HG03280 (cell line): ENCODE measurements at regions not wholly inside any gene's neighbourhood (a gene's known extent, or its start where the extent isn't known, plus 50 kb on each side); places are given as distances from the start of the nearest gene placed in this dataset.

Experiments used
- ATAC-seq: cut with Tn5 transposase; IDR thresholded peaks from one replicate; pipeline ENCODE4 v1.9.1; 2021; ENCODE audit warnings: mild to moderate bottlenecking, moderate library complexity; ENCODE audit not compliant: unreplicated experiment

DNA sequence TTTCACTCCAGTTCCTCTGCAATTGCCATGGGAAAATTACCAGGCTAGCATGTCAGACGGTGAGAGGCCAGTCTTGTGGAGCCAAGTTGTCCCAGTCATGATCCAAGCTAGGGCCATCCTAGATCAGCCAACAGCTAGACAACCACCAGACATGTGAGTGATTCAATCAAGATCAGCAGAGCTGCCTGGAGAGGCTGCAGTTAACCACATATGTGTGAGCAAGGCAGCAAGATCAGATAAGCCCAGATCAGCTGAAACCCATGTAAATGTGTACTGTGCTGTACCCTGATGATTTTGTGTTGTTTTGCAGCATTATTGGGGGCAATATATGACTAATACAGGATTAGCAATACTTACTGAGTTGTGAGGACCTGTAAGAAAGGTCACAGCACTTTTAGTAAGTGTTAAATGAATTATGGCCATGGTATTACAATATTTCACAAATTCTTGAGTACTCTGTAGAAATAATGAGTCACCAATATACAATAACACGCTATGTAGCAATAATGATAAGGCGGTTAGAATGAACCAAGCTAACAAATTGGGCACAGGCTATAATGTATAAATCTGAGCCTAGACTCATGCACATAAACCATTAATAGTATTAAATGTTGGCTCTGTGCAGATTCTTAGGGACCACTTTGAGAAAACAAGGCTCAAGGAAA is 91.4 kb downstream of the SUDS3 start:
- ATAC-seq, result no peak

DNA sequence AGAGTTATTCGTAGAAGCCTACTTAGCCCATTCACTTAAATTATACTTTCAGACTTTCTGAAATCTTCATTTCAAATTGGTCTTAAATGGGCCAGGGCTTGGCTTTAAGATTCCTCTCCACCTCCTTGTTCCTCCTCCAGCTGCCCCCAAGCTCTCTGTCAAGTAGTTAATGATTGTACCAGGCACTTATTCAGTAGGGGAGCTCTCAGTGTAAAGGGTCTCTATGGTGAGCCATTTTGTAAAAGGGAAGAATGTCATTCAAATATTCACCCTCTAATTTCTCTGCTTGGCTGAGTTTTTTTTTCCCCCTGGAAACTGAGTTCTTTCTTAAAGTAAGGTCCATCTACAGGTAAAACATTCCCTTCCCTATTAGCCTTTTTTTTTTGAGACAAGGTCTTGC is 96.6 kb downstream of the SUDS3 start:
- no peak for ATAC-seq

DNA sequence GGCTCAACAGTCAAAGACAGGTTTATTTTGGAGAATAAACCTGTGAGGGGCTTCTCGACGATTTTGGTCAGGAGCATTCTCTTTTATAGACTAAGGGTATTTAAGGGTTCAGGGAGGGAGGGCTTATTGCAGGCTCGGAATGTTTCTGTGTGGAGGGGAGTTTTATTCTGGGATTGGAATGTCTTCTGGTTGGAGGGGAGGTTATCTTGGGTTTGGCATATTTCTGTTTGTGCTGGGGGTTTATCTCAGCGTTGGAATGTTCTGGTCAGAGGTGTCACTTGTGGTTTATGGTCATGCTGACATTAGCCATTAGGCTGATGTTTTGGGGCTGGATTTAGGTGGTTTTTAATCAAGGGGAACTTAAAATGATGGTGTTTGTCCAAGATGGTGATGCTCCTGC is 103.9 kb downstream of the SUDS3 start:
- no peak for ATAC-seq

DNA sequence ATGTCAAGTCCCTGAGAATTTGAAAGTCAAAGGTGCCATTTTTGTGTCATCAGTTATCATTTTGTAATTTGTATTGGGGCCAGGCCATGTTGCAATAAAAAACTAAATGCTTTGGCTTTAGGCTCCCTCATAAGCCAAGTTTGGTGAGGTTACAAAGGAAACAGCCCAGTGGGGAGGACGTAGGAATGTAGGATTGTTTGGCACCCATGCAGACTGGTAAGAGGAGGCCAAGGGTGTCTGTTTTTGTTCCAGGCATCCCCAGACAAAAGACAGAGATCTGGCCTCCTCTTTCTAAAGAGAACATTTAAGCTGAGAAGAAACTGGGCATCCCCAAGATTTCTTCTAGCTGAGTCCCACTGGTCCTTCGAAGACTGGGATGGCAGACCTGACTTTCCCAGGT is 111.7 kb downstream of the SUDS3 start:
- no peak for ATAC-seq

DNA sequence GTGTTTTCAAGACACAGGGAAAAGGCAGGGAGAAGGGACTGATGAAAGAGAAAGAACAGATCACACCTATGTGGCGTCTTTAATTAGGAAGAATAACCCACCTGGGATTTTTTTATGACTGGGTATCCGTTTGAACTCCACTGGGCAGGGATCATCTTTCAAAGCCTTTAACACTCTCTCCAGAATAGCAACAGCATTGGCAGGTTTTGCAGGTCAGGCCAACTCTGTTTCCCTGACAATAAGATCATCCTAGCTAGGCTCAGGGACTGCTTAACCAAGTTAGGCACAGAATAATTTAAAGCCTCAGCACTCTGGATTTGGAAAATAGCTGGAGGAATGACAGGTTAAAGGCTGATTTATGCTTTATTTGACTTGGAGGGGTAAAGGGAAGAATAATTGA is 117.6 kb downstream of the SUDS3 start:
- ATAC-seq, result no peak

DNA sequence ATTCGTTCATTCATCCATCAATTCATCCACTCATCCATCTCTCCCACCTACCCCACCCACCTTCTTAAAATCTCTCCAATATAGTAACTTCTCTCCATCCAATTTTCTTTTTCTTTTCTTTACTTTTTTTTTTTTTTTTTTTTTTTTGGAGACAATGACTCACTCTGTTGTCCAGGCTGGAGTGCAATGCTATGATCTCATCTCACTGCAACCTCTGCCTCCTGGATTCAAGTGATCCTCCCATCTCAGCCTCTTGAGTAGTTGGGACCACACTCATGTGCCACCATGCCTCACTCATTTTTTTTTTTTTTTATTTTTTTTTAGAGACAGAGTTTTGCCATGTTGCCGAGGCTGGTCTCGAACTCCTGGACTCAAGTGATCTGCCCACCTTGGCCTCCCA is 118.4 kb downstream of the SUDS3 start:
- no peak for ATAC-seq

DNA sequence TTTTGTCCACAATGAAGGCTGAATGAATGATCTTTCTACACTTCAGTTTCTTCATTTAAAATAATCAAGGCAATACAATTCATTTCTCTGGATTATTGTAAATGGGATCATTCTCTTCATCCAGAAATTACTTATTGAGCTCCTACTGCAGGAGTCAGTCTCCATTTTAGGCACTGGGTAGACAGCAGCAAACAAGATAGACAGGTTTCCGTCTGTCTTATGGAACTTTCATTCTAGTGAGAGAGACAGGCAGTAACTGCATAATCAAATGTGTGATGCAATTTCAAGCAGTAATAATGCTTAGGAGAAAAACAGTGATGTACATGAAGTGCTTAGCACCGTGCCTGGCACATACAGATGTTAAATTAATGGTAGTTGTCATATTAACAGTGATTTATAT is 118.9 kb downstream of the SUDS3 start:
- ATAC-seq, result no peak

DNA sequence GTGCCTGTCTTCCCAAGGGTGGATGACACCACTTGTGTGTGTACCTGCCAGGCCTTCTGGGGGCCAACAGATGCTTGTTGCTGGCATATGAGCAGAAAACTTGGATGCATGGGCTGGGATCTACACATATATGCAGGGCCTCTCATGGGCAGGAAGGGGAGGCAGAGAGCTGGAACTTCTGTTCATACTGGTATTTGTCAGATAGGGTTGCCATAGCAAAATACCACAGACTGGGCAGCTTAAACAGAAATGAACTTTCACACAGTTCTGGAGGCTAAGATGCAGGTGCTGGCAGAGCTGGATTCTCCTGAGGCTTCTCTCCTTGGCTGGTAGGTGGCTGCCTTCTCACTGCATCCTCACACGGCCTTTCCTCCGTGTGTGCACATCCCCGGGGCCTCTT is 121.8 kb downstream of the SUDS3 start:
- ATAC-seq, result no peak

DNA sequence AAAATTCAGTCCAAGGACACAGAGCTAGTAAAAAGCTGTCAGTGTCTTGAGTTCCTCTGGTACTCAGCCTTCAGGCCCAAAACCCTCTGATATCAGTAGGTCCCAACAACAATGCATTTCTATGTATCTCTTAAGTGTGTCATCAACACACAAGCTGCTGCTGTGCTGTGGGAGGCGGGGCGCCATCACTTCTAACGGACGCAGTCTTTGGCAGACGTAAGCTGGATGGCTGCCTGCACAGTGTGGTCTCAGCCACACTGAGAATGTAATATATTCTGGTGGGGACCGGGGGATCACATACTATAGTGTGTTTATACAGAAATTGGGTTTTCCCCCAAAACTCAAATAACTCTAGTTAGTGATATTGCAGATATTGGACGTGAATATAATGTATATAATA is 123.9 kb downstream of the SUDS3 start:
- no peak for ATAC-seq

DNA sequence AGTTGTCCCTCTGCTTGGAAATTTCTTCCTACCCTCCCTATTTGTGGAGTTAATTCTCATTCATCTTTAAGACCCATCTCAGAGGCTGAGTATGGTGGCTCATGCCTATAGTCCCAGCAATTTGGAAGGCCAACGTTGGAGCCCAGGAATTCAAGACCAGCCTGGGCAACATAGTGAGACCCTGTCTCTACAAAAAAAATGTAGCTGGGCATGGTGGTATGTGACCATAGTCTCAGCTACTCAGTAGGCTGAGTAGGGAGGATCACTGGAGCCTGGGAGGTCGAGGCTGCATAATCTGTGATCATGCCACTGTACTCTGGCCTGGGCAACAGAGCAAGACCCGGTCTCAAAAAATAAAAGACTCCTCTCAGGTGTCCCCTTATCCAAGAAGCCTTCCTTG is 125.1 kb downstream of the SUDS3 start:
- no peak for ATAC-seq

DNA sequence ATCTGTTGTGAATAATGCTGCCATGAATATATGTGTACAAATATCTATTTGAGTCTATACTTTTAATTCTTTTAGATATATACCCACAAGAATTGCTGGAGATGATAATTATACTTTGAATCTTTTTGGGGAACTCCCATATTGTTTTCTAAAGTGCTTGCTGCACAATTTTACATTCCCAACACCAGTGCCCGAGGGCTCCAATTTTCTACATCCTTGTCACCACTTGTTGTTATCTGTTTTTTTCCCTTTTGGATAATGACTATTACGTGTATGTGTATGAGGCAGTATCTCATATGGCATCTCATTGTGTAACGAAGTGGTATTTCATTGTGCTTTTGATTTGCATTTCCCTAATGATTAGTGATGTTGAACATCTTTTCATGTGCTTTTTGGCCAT is 127.1 kb downstream of the SUDS3 start:
- no peak for ATAC-seq

DNA sequence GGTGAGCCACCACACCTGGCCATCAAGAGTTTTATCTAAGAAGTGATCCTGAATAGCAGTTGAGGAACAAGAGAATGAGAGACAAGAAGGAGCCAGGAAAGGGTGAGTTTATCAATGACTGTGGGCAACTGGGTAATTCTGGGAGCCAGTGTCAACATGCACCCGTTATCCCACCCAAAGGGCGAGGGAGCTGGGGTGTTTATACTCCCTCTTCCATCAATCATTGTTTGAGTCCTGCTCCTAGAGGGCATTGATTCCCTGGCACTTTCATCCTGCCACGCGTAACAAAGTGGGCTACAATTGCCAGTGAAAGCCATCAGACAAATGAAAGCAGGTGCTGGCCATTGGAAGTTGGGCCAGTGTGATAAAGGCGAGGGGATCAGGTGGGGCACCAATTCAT is 136.3 kb downstream of the SUDS3 start:
- no peak for ATAC-seq

DNA sequence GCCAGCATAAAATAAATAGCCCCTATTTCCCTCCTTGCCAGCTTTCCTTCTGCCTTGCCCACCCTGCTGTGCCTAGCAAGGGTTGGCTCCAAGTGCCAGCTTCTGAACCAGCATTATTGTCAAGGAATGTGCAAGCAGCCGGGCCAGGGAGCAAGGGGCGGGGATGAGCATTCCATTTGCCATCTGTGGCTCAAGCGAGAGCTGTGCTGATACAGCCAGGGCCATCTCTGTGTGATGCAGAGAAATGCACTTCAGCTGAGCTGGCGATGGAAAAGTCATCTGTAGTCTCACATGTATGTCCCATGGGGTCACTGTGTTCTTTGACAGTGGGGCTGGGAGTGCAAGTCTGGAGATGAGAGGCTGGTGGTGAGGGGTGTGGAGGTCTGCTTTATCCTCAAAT is 137.3 kb downstream of the SUDS3 start:
- ATAC-seq, result no peak

DNA sequence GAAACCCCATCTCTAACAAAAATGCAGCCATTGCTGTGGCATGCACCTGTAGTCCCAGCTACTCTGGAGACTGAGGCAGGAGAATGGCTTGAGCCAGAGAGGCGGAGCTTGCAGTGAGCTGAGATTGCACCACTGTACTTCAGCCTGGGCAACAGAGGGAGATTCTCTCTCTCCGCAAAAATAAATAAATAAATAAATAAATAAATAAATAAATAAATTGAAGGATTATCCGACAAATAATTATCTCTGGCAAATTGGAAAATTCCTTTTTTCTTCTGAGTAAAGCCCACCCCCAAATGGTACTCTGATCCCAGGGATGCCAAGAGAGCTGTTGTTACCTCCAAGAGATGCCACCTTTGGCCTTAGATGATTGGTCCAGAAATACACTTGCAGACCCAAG is 137.9 kb downstream of the SUDS3 start:
- no peak for ATAC-seq

DNA sequence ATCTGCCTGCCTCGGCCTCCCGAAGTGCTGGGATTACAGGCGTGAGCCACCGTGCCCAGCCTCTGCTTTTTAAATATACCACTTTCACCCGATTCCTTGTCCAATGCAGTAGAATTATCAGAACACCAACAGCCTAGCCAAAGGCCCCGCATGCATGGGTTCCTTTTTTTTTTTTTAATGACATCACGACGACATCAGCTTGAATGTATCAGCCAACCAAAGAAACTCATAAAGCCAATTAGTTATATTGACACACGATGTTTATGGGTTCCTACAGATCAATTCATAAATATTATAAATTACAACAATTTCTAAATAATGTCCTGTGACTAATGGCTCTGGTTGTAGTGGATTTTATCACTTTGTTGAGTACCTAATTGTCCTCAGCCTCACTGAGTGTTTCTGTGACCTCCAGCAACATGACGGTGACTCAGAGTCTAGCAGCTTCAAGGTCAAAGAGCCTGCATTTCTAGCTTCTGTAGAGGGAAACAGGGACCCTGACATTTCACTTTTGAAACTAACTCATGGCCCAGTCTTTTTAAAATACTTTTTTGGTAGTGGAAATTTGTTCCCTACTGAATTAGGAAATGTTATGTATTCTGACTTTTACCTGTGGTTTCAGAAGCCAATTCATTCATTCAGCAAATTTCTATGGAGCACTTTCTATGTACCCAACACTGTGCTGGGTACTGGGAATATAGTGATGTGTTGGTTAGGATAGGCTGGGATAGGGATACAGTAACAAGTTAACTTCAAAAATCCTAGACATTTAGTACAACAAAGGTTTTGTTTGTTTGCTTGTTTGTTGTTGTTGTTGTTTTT is 144.1 kb downstream of the SUDS3 start:
- ATAC-seq, result no peak

DNA sequence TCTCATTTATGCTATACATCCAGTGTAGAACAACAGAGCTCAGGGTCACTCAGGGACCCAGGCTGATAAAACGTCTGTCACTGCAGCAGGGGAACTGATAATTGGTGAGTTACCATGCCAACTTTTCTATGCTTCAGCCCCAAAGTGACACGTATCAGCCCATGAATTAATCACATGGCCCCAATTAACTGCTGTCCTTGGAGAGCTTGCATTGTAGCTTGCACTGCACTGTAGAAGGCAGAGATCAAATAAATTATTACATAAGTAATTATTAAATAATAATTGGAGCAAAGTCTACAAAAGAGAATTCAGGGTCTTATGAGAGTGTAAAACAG is 144.6 kb downstream of the SUDS3 start:
- ATAC-seq, result no peak

DNA sequence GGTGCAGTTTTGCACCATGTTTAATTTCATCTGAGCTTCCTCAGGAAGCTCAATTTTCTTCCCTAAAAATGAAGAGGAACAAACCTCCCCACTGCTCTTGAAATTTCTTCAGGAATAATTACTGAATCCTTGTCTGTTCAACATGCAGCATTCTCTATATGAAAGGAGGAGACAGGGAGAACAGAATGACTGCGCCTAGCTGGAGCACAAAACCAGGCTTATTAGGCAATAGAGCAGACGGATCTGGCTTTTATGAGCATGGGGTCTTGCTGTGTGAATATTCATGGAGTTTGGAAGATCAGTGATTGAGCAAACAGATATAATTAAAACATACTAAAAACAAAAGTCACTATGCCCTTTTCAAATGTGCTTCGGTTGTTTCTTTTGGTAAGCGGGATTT is 148.1 kb downstream of the SUDS3 start:
- ATAC-seq, result no peak

DNA sequence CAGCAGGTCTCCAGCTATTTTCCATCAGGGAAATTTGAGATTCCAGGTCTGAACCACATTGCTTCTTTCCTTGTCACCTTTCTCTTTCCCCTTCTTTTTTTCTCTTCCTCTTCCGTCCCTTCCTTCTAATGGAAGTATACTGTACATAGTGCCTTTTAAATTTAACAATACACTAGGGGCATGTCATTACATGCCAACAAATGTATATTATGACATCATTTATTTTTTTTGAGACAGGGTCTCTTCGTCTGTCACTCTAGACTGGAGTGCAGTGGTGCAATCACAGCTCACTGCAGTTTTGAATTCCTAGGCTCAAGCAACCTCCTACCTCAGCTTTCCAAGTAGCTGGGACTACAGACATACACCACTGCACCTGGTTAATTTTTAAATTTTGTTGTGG is 148.9 kb downstream of the SUDS3 start:
- ATAC-seq, result no peak

DNA sequence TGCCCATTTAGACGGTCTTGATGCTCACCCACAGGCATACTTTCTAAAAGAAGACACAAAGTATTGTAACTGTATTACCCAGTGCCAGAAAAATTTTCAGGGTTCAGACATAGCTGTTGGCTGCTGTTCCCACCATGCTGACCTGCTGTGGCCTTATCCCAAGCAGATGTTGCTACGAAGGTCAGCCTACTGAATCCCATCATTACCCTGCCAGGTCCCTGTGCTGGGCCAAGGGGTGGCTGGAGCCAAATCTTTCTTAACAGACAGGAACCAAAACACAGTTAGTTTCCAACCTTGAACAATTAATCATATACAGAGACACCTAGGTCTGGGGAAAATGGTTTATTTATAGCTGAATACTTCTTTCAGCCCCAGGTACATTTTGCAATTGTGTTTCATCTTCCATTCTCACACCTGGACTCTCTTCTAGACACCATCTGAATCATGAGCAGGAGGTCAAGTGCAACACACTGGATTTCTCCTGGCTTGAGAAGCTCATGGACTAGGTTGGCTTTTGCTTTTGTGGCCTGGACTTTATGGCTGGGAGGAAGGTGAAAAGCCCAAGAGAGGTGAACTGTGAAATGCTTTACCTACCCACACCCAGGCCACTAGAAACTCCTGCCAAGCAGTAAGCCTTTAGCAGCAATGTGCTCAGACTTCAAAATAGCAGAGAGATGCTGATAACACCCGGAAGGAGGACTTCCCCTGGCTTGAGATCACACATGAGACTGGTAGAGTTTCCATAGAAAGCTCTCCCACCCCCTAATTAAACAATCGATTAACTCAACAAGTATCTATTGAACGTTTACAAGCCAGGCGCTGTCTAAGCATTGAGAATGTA is 150.1 kb downstream of the SUDS3 start:
- ATAC-seq, result no peak

DNA sequence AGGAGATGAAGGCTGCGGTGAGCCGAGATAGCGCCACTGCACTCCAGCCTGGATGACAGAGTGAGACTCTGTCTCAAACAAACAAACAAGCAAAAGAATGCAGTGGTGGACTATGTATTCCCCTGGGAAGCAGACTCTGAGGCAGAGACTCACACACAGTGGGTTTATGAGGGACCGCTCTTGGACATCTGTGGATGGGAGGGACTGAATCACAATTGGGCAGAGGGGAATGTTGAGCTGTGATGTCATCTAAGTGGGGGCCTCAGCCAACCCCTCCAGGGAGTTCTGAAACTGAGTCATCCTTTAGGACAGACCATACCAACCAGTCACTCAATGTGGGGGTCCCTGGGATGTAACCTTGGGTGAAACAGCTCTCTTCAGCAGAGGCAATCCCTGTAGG is 151.0 kb downstream of the SUDS3 start:
- ATAC-seq, result no peak

DNA sequence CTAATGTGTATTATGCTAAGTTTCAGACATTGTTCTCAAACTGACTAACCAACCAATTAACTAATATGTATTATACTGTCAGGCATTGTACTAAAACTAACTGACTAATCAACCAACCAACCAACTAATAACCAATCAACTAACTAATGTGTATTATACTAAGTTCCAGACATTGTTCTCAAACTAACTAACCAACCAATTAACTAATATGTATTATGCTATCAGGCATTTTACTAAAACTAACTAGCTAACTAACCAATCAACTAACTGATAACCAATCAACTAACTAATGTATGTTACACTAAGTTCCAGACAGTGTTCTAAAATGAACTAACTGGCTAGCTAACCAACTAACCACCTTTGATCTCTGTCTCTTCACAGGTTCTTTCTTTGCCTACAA is 152.3 kb downstream of the SUDS3 start:
- no peak for ATAC-seq

DNA sequence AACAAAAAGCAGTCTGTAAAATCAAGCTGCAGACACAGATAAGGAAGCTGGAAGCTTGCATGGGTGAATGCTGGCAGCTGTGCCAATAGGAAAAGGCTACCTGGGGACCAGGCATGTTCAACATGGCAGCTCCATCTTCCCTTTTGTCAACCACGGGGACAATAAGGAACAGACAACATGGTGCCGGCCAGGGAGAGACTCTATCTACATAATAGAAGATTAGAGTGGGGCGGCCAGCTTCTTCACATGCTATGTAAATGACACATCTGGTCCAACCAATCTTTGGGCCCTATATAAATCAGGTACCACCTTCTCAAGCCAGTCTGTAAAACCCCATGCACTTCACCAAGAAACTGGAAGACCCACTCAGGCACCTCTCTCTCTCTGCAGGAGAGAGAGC is 157.6 kb downstream of the SUDS3 start:
- ATAC-seq, result no peak
